ENCODE measurements at regions not wholly inside any gene's neighbourhood (a gene's known extent, or its start where the extent isn't known, plus 50 kb on each side); places are given as distances from the start of the nearest gene placed in this dataset.

DNA sequence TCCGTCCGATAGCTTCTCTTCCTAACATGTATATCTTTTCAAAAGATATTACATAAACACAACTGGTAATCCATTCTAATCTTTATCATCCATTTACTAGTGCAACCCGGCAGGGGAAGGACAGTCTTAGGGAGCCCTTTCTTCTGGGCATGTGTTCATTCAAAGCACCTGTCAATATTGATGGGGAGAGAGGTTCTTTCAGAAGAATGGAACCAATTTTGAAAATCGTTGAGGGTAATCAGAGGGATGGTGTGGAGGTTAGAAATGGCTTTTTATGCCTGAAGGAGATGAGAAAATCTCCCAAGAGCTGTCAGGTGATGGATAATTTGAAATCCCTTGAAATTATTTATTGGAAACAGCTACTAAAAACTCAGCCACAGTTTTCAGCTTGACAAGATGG lies 561.9 kb upstream of the DCC start:
- TF ChIP-seq NFYB (IDR thresholded peaks at IDR 0.05; ENCODE audit: insufficient read depth, low read depth, low read length) (no peak), EZH2 (IDR thresholded peaks at IDR 0.05; ENCODE audit: borderline replicate concordance, control insufficient read depth, low read depth, low read length) (no peak), POLR2A (IDR thresholded peaks at IDR 0.05; ENCODE audit: low read depth, low read length) (no peak), GABPA (IDR thresholded peaks at IDR 0.05; ENCODE audit: low read depth) (no peak)
- TF ChIP-seq, protein P1, sequence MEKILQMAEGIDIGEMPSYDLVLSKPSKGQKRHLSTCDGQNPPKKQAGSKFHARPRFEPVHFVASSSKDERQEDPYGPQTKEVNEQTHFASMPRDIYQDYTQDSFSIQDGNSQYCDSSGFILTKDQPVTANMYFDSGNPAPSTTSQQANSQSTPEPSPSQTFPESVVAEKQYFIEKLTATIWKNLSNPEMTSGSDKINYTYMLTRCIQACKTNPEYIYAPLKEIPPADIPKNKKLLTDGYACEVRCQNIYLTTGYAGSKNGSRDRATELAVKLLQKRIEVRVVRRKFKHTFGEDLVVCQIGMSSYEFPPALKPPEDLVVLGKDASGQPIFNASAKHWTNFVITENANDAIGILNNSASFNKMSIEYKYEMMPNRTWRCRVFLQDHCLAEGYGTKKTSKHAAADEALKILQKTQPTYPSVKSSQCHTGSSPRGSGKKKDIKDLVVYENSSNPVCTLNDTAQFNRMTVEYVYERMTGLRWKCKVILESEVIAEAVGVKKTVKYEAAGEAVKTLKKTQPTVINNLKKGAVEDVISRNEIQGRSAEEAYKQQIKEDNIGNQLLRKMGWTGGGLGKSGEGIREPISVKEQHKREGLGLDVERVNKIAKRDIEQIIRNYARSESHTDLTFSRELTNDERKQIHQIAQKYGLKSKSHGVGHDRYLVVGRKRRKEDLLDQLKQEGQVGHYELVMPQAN (conservative IDR thresholded peaks at IDR 0.05) = no peak

All from GM12878 (cell line).